IgD-negative memory B cell (primary cell): ENCODE measurements at regions not wholly inside any gene's neighbourhood (a gene's known extent, or its start where the extent isn't known, plus 50 kb on each side); places are given as distances from the start of the nearest gene placed in this dataset.

Experiments
- H3K27ac Mint-ChIP-seq, 3 donors: one replicate each; pipeline ENCODE4 v1.8.0; 2020 to 2022; ENCODE audit warnings: mild to moderate bottlenecking in 3 of 3, mixed read lengths in 3 of 3, moderate library complexity in 1 of 3
- H3K27me3 Mint-ChIP-seq: one replicate; pipeline ENCODE4 v1.8.0; 2021; ENCODE audit warnings: mixed read lengths
- H3K36me3 Mint-ChIP-seq: one replicate; pipeline ENCODE4 v1.8.0; 2020; ENCODE audit warnings: mild to moderate bottlenecking, mixed read lengths
- H3K4me1 Mint-ChIP-seq, 3 donors: one replicate each; pipeline ENCODE4 v1.8.0; 2020 to 2022; ENCODE audit warnings: mixed read lengths in 3 of 3, mild to moderate bottlenecking in 1 of 3
- H3K4me3 Mint-ChIP-seq, 4 donors: one replicate each; pipeline ENCODE4 v1.8.0; 2020 to 2022; ENCODE audit warnings: mild to moderate bottlenecking in 4 of 4, mixed read lengths in 4 of 4, moderate library complexity in 3 of 4
- H3K9me3 Mint-ChIP-seq, 3 donors: one replicate each; pipeline ENCODE4 v1.8.0; 2020 to 2021; ENCODE audit warnings: mixed read lengths in 3 of 3, mild to moderate bottlenecking in 1 of 3

- H3K27me3 Mint-ChIP-seq = no peaks in the 10 kb centered on the region
- H3K27ac Mint-ChIP-seq = no peak overlapping the region
- H3K9me3 Mint-ChIP-seq = peaks cover 2 to 12% (median 7%) of the 10 kb centered on the region in 3 donors
- H3K4me3 Mint-ChIP-seq = no peak overlapping the region
- no peaks in the 10 kb centered on the region for H3K4me1 Mint-ChIP-seq
- peaks cover 3% of the 10 kb centered on the region for H3K36me3 Mint-ChIP-seq
Measured at GRCh38 chr21:40947713-40948112, 100.8 kb upstream of the DSCAM start.

- Mint-ChIP-seq H3K27me3 (no peaks in the 10 kb centered on the region), H3K27ac (no peak overlapping the region), H3K4me1 (no peaks in the 10 kb centered on the region), H3K36me3 (no peaks in the 10 kb centered on the region), H3K4me3 (no peak overlapping the region), H3K9me3 (peaks cover 0 to 3% (median 2%) of the 10 kb centered on the region in 3 donors)
Measured at GRCh38 chr21:40950970-40951369, 104.0 kb upstream of the DSCAM start.

DNA sequence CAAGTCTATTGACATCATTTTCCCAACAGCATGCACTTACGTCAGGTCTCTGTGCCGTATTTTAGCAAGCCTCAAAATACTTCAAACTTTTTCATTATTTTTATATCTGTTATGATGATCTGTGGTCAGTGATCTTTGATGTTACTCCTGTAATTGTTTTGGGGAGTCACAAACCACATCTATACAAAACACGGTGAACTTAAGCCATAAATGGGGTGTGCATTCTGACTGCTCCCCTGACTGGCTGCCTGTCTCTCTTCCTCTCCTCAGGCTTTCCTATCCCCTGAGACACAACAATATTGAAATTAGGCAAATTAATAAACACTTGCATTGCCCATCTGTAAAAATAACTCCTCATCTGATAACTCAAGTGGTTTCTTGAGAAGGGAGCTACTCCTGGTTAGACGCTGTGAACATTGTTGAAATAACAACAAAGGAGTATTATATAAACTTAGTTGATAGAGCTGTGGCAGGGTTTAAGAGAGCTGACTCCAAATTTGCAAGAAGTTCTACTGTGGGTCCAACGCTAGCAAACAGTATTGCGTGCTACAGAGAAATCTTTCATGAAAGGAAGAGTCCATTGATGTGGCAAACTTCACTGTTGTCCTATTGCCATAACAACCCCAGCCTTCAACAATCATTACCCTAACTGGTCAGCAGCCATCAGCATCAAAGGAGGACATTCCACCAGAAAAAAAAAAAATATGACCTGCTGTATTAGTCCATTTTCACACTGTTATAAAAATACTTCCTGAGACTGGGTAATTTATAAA, 105.8 kb upstream of the DSCAM start:
- Mint-ChIP-seq H3K4me1 (no peaks in the 10 kb centered on the region), H3K27me3 (peaks cover 3% of the 10 kb centered on the region), H3K27ac (no peak overlapping the region), H3K36me3 (no peaks in the 10 kb centered on the region), H3K4me3 (no peak overlapping the region), H3K9me3 (peaks cover 0 to 2% (median 2%) of the 10 kb centered on the region in 3 donors)

DNA sequence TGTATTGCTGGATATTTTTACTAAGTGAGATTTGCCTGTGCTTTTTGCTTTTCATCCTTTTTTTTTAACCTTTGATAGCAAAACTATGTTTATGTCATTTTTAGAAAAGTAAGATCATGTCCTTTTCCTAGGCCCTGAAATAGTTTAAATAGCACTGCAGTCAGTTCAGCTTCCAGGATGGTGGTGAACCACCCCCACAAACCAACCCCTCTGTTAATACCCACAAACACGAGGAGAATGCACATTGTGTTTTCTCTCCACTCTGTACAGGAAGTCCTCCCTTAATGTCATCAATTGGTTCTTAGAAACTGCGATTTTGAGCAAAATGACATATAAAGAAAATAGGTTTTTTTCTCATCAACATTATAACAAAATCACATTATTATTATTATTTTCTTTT, 117.7 kb upstream of the DSCAM start:
- H3K4me3 Mint-ChIP-seq = no peak overlapping the region
- H3K4me1 Mint-ChIP-seq = peaks cover 0 to 1% (median 0%) of the 10 kb centered on the region in 3 donors
- no peak overlapping the region for H3K27ac Mint-ChIP-seq
- peaks cover 0 to 5% (median 0%) of the 10 kb centered on the region in 3 donors for H3K9me3 Mint-ChIP-seq
- no peaks in the 10 kb centered on the region for H3K36me3 Mint-ChIP-seq
- peaks cover 2% of the 10 kb centered on the region for H3K27me3 Mint-ChIP-seq

GRCh38 chr21:40967771-40968170, 120.8 kb upstream of the DSCAM start:
- Mint-ChIP-seq H3K9me3 (peaks cover 0 to 3% (median 0%) of the 10 kb centered on the region in 3 donors), H3K36me3 (no peaks in the 10 kb centered on the region), H3K27ac (no peak overlapping the region), H3K27me3 (peaks cover 2% of the 10 kb centered on the region), H3K4me1 (peaks cover 0 to 1% (median 0%) of the 10 kb centered on the region in 3 donors), H3K4me3 (no peak overlapping the region)

DNA sequence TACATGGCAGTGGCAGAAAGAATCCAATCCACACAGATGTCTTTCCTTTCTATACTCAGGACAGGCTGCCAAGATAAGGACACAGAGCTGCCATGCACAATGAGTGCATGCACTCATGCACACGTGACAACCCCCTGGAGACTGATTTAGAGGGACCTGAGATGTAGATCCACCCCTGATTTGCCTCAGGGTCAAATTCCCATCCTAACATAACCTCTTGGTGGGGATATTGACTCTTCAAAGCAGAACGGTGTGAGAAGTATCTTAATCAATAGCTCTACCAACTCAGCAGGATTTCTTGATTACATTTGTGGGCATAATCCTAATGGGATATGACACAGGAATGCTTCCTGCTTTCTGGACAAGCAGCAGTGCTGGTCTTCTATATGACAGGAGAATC, 125.2 kb upstream of the DSCAM start:
- H3K36me3 Mint-ChIP-seq = no peaks in the 10 kb centered on the region
- no peak overlapping the region for H3K27ac Mint-ChIP-seq
- peaks cover 0 to 8% (median 6%) of the 10 kb centered on the region in 3 donors for H3K4me1 Mint-ChIP-seq
- H3K27me3 Mint-ChIP-seq = no peaks in the 10 kb centered on the region
- no peak overlapping the region for H3K4me3 Mint-ChIP-seq
- H3K9me3 Mint-ChIP-seq = peaks cover 2 to 13% (median 6%) of the 10 kb centered on the region in 3 donors

DNA sequence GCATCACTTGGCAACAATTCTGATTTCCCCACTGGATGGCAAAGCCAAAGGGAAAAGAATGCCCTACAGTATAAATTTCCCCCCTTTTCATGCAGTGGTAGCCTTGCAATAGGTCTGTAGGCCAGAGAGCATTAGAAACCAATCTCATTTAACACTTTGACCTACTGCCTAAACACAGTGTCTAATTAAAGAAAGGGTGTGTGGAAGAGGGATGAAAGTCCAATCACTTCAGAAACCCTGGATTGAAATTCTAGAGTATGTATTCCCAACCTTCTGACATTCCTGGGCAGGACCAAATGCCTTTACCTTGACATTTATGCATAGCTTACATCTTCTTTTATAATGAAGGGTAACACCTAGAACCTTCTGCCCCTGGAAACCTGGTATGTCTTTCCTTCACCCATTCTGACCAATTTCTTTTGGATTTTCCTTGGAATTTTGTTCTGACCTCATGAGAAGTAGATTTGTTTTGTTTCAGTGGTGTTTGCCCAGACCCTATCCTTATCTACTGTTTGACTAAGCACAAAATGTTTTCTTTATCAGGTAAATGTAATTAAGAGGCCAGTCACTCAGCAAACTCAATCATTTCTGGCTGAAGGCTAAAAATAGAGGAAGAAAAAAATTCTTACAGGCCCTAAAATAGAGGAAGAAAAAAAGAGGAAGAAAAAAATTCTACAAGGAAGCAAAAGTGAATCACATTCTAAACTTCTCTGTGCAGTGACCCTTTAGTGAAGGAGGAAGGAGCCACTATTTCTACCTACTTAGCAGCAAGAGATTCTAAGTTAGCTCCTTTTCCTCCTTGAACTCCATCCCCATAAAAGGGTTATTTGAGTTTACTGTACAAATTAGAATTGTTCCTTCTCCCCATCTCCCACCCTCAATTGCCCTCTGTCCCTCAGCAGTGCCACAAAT, 129.5 kb upstream of the DSCAM start:
- Mint-ChIP-seq H3K36me3 (no peaks in the 10 kb centered on the region), H3K9me3 (peaks cover 4 to 17% (median 9%) of the 10 kb centered on the region in 3 donors), H3K27me3 (no peaks in the 10 kb centered on the region), H3K4me3 (peak overlapping the region in 1 of 4 donors; percentile 50), H3K27ac (no peak overlapping the region), H3K4me1 (peaks cover 0 to 7% (median 6%) of the 10 kb centered on the region in 3 donors)

- Mint-ChIP-seq H3K4me1 (no peaks in the 10 kb centered on the region), H3K4me3 (no peak overlapping the region), H3K36me3 (no peaks in the 10 kb centered on the region), H3K27ac (no peak overlapping the region), H3K9me3 (peaks cover 4 to 14% (median 7%) of the 10 kb centered on the region in 3 donors), H3K27me3 (no peaks in the 10 kb centered on the region)
Measured at GRCh38 chr21:40985370-40985769, 138.4 kb upstream of the DSCAM start.

DNA sequence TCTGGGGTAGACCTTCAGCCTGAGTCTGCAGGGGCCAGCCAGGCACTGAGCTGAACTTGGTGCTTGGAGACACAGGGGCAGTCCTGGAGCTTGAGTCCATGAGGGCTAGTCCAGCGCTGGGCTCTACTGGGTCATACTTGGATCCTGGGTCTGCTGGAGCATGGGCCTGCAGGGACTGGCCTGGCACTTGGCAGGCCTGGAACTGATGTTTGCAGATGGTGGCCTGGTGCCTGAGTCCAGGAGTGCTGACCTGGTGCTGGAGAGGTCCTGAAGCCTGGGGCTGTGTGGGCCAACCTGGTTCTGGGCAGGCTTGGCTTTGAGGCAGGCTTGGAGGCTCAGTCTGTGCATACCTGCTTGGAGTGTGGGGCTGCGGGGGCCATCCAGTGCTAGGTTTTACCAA, 143.4 kb upstream of the DSCAM start:
- no peak overlapping the region for H3K4me3 Mint-ChIP-seq
- no peaks in the 10 kb centered on the region for H3K36me3 Mint-ChIP-seq
- H3K4me1 Mint-ChIP-seq = no peaks in the 10 kb centered on the region
- H3K27ac Mint-ChIP-seq = no peak overlapping the region
- no peaks in the 10 kb centered on the region for H3K27me3 Mint-ChIP-seq
- H3K9me3 Mint-ChIP-seq = peaks cover 0 to under 1% (median 0%) of the 10 kb centered on the region in 3 donors

DNA sequence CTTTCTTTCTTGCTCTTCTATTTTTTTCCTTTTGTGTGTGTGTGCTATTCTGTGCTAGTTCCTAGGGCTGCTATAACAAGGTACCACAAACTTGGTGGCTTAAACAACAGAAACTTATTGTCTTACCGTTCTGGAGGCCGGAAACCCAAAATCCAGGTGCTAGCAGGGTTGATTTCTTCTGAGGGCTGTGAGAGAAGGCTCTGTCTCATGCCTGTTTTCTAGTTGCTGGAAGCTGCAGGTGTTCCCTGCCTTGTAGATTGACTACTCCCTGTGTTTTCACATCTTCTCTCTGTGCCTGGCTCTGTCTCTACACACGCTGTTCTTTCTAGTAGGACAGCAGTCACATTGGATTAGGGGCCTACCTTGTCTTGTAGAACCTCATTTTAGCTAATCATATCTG, 150.9 kb upstream of the DSCAM start:
- Mint-ChIP-seq H3K27me3 (no peaks in the 10 kb centered on the region), H3K36me3 (no peaks in the 10 kb centered on the region), H3K9me3 (peaks cover 8 to 28% (median 10%) of the 10 kb centered on the region in 3 donors), H3K4me1 (no peaks in the 10 kb centered on the region), H3K4me3 (no peak overlapping the region), H3K27ac (no peak overlapping the region)

GRCh38 chr21:41000838-41001237, 153.9 kb upstream of the DSCAM start:
- Mint-ChIP-seq H3K36me3 (no peaks in the 10 kb centered on the region), H3K27ac (peak overlapping the region in 1 of 3 donors; percentile 15), H3K4me1 (no peaks in the 10 kb centered on the region), H3K27me3 (no peaks in the 10 kb centered on the region), H3K9me3 (peaks cover 8 to 28% (median 10%) of the 10 kb centered on the region in 3 donors), H3K4me3 (no peak overlapping the region)

GRCh38 chr21:41006636-41007035, 159.7 kb upstream of the DSCAM start:
- no peak overlapping the region for H3K4me3 Mint-ChIP-seq
- no peaks in the 10 kb centered on the region for H3K4me1 Mint-ChIP-seq
- H3K27ac Mint-ChIP-seq = no peak overlapping the region

GRCh38 chr21:41008351-41008750, 159.6 kb upstream of the BACE2 start:
- Mint-ChIP-seq H3K27ac (no peak overlapping the region), H3K9me3 (peaks cover 0 to 6% (median 1%) of the 10 kb centered on the region in 3 donors), H3K36me3 (no peaks in the 10 kb centered on the region), H3K27me3 (peaks cover 1% of the 10 kb centered on the region), H3K4me3 (no peak overlapping the region), H3K4me1 (no peaks in the 10 kb centered on the region)

More at GRCh38 chr21:41006636-41007035, 159.7 kb upstream of the DSCAM start:
- Mint-ChIP-seq H3K36me3 (no peaks in the 10 kb centered on the region), H3K27me3 (peaks cover 1% of the 10 kb centered on the region), H3K9me3 (peaks cover 1 to 9% (median 3%) of the 10 kb centered on the region in 3 donors)

DNA sequence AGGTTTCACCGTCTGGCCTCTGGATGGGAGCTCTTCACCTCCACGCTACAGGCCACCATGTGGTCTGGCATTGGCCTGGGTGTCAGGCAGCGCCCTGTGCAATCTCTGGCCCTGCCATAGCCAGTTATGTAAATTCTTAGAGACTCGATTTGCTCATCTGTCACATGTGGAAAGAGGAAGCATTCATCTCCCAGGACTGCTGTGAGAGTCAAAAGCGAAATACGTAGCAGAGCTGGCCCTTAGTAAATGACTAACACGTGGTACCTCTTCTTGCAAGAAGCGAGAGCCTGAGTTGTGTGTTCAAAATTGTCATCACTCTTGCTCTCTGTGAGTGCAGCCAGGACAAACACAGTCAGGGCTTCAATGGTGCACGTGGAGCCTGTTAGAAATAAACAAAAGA, 159.0 kb upstream of the BACE2 start:
- Mint-ChIP-seq H3K27me3 (peaks cover 1% of the 10 kb centered on the region), H3K9me3 (peaks cover 0 to 6% (median 1%) of the 10 kb centered on the region in 3 donors), H3K36me3 (no peaks in the 10 kb centered on the region), H3K4me1 (no peaks in the 10 kb centered on the region), H3K27ac (no peak overlapping the region), H3K4me3 (no peak overlapping the region)

DNA sequence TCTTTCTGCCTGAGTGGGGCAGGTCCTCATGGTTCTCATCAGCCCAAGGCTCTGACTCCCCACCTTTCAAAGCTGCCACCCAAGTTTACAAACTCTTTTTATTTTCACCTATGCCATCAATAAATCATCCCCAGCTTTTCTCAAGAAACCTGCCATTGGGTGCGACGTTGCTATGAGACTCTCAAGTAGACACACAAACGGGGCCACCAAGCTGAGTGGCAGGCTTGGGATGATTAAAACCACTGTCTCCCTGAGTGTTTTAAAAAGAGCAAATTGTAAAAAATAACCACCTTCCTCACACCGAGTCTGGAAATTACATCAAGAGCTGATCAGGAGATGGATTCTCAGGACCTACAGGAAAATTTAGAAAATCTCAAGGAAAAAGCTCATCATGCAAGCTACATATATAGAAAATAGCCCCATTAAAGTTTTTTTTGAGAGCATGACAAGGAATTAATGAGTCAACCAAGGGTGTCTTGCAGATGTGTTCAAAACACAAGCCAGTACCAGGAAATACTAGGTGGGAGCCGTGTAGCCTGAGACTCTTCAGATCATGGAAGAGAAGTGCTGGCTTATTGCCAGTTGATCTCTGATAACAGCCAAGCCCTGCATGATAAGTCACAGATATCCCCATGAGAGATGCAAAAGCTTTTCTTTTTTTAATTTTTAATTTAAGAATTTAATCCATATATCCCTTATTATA, 158.4 kb upstream of the BACE2 start:
- Mint-ChIP-seq H3K36me3 (no peaks in the 10 kb centered on the region), H3K4me1 (no peaks in the 10 kb centered on the region), H3K4me3 (no peak overlapping the region), H3K27me3 (peaks cover 1% of the 10 kb centered on the region), H3K9me3 (peaks cover 0 to 6% (median 1%) of the 10 kb centered on the region in 3 donors), H3K27ac (no peak overlapping the region)
